NCI-H1694 (cell line): ENCODE measurements at regions not wholly inside any gene's neighbourhood (a gene's known extent, or its start where the extent isn't known, plus 50 kb on each side); places are given as distances from the start of the nearest gene placed in this dataset.

Experiments
- DNase-seq: peaks from one replicate; lab custom pipeline; 2025; lab: John Stamatoyannopoulos, UW

GRCh38 chr1:37277366-37277765 is 197.0 kb upstream of the ZC3H12A start:
- no peak for DNase-seq

GRCh38 chr1:37281354-37281753 is 193.0 kb upstream of the ZC3H12A start:
- no peak for DNase-seq

GRCh38 chr1:37282764-37283163 is 191.6 kb upstream of the ZC3H12A start:
- no peak for DNase-seq

GRCh38 chr1:37284053-37284452 is 190.3 kb upstream of the ZC3H12A start:
- DNase-seq, result no peak

GRCh38 chr1:37286881-37287280 is 187.5 kb upstream of the ZC3H12A start:
- no peak for DNase-seq

- no peak for DNase-seq
Observed at GRCh38 chr1:37288900-37289299, 185.5 kb upstream of the ZC3H12A start.

- DNase-seq, result no peak
Observed at GRCh38 chr1:37290718-37291117, 183.7 kb upstream of the ZC3H12A start.

GRCh38 chr1:37292789-37293188 is 181.6 kb upstream of the ZC3H12A start:
- DNase-seq, result no peak

GRCh38 chr1:37294096-37294495 is 180.3 kb upstream of the ZC3H12A start:
- no peak for DNase-seq

GRCh38 chr1:37294529-37294928 is 179.9 kb upstream of the ZC3H12A start:
- no peak for DNase-seq

GRCh38 chr1:37298769-37299168 is 175.6 kb upstream of the ZC3H12A start:
- no peak for DNase-seq

GRCh38 chr1:37299216-37299615 is 175.2 kb upstream of the ZC3H12A start:
- DNase-seq, result no peak

GRCh38 chr1:37303884-37304574 is 170.4 kb upstream of the ZC3H12A start:
- DNase-seq, result no peak

- no peak for DNase-seq
Observed at GRCh38 chr1:37305108-37305507, 169.3 kb upstream of the ZC3H12A start.

- DNase-seq, result no peak
Observed at GRCh38 chr1:37305841-37306240, 168.5 kb upstream of the ZC3H12A start.

GRCh38 chr1:37306461-37306860 is 167.9 kb upstream of the ZC3H12A start:
- no peak for DNase-seq

GRCh38 chr1:37306871-37307270 is 167.5 kb upstream of the ZC3H12A start:
- DNase-seq, result no peak

GRCh38 chr1:37308031-37308960 is 166.1 kb upstream of the ZC3H12A start:
- no peak for DNase-seq

GRCh38 chr1:37309574-37309973 is 164.8 kb upstream of the ZC3H12A start:
- DNase-seq, result no peak

GRCh38 chr1:37310064-37310463 is 164.3 kb upstream of the ZC3H12A start:
- no peak for DNase-seq

- no peak for DNase-seq
Observed at GRCh38 chr1:37315371-37315846, 159.0 kb upstream of the ZC3H12A start.

GRCh38 chr1:37317870-37318467 is 156.4 kb upstream of the ZC3H12A start:
- DNase-seq, result no peak

GRCh38 chr1:37318490-37318889 is 155.9 kb upstream of the ZC3H12A start:
- DNase-seq, result no peak
